ENCODE measurements at regions not wholly inside any gene's neighbourhood (a gene's known extent, or its start where the extent isn't known, plus 50 kb on each side); places are given as distances from the start of the nearest gene placed in this dataset. TPM values are rescaled to one million over a fixed set of nuclear protein-coding genes. Genes with fewer than 3 reads are reported as not detected.

GRCh38 chr12:110971936-110972335 lies 51.6 kb upstream of the MYL2 start:
- no peaks in the 10 kb centered on the region for H3K36me3 Mint-ChIP-seq

GRCh38 chr12:110971189-110971920 lies 51.0 kb upstream of the MYL2 start:
- DNase-seq, result no peak
- no peak overlapping the region for H3K4me3 Mint-ChIP-seq
- ATAC-seq (ENCODE audit: low read depth), result no peak
- H3K27ac Mint-ChIP-seq, result no peak overlapping the region
- H3K4me1 Mint-ChIP-seq, result no peaks in the 10 kb centered on the region
- H3K36me3 Mint-ChIP-seq, result no peaks in the 10 kb centered on the region
- H3K9me3 Mint-ChIP-seq, result peaks cover 4% of the 10 kb centered on the region
- POLR2A ChIA-PET, result no interaction called here
- peaks cover 8% of the 10 kb centered on the region for H3K27me3 Mint-ChIP-seq

More at GRCh38 chr12:110971936-110972335, 51.6 kb upstream of the MYL2 start:
- DNase-seq (no peak), ATAC-seq (ENCODE audit: low read depth) (no peak)
- Mint-ChIP-seq H3K27me3 (peaks cover 12% of the 10 kb centered on the region), H3K9me3 (peaks cover 4% of the 10 kb centered on the region), H3K4me1 (no peaks in the 10 kb centered on the region), H3K4me3 (no peak overlapping the region), H3K27ac (no peak overlapping the region)
- POLR2A ChIA-PET, result no interaction called here

Small RNA genes in the stretch of these regions (microRNA-seq; reads per million reads assigned to microRNA genes)
- not detected for gene MIR6760

Measured in activated naive CD8-positive, alpha-beta T cell treated with anti-CD3 and anti-CD28 coated beads, Interleukin-2, amount 10 ng/mL, durations not matched to agents 7 days and 5 days (primary cell).